ENCODE measurements at regions not wholly inside any gene's neighbourhood (a gene's known extent, or its start where the extent isn't known, plus 50 kb on each side); places are given as distances from the start of the nearest gene placed in this dataset.

GRCh38 chr17:36840796-36841195 is 96.5 kb upstream of the LHX1 start:
- TF ChIP-seq CTCF (IDR thresholded peaks at IDR 0.05; ENCODE audit: poor library complexity) (no peak), EZH2 (IDR thresholded peaks at IDR 0.05; ENCODE audit: borderline replicate concordance) (no peak)

All from hepatocyte (in vitro differentiated cells).